GM12872 (cell line): ENCODE measurements at regions not wholly inside any gene's neighbourhood (a gene's known extent, or its start where the extent isn't known, plus 50 kb on each side); places are given as distances from the start of the nearest gene placed in this dataset.
A peak's percentile ranks its signal among the peaks of the same experiment; 100 is the strongest.

Experiments
- CTCF ChIP-seq: IDR thresholded peaks from 3 replicates; pipeline ENCODE4 v1.5.1; 2011; ENCODE audit warnings: low read depth, mild to moderate bottlenecking, low read length, moderate library complexity; ENCODE audit not compliant: insufficient read depth

GRCh38 chr14:34099635-34100034 lies 148.8 kb upstream of the EGLN3 start:
- no peak for TF ChIP-seq CTCF

DNA sequence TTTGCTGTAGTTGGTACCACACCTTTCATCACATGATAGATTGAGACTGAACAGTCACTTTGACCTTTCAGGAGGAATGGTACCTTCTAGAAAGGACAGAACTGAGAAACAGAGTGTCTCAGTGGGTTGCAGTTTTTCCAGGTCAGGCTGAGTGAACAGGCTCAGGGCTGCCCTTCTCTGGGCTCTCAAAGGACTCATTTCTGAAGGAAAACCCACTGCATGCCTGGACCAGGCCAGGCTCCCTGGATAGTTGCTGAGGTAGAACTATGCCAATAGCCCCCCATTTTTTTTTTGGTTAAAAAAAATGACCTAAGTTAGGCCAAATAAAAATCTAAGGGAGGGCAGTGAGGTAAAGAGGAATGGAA lies 148.1 kb upstream of the EGLN3 start:
- TF ChIP-seq CTCF: no peak

DNA sequence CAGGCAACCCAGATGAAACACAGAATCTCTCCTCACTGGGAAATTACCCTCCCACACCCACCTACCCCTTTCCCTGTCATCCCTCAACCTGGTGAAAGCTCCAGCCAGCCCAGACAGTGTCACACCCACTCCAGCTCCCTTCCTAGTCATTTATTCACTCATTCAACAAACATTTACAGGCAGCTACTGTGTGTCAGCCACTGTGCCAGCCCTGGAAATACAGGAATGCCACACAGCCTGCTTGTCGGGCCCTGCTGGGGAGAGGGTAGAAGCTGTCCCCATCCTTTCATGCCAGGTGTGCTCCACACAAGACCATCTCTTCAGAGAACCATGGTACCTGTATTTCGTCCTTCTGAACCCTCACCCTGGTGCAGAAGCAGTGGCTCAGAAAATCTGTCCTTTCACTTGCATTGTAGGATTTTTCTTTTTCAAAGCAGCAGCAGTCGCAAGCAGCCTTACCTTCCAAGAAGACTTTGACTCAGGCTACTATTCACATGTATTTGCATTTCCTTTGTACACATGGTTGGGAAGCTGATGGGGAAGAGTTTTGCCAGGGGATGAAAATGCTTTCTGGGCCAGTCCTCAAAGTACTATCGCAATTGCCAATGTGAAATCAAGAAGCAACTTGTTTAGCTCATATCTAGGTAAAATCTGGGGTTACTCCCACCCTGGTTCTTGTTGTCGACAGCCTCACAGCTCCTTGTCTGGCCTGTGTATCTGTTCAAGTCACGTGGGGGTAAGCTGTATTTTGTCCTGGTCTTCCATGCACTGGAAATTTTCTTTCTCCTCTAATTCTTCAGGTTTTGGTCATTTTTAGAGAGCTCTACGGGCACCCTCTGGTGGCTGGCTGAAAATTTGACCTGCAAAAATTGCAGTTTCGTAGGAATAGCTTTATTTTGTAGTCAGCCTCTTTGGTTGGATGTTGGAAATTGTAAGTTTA lies 147.4 kb upstream of the EGLN3 start:
- TF ChIP-seq CTCF: peak; percentile 61

DNA sequence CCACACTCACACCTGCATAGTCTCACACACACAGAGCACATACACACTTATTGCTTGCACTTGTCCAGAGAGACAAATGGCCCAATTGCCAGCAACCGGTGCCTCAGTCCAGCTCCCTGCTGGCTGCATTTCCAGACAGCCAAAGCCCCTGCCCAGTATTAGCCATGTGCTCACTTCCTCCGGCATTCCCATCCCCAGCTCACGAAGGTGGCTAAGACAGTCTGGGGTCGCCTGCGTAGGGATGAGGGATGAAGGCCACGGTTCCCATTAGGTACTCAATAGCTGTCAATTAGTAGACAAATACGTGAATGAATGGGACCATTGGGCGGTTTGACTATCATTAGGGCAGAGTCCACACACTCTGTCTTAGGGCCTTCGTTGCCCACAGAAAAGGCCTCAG lies 146.8 kb upstream of the EGLN3 start:
- TF ChIP-seq CTCF: no peak

- no peak for TF ChIP-seq CTCF
These were observed 143.5 kb upstream of the EGLN3 start for GRCh38 chr14:34094384-34094783.

GRCh38 chr14:34093883-34094282 lies 143.0 kb upstream of the EGLN3 start:
- TF ChIP-seq CTCF: no peak

- no peak for TF ChIP-seq CTCF
These were observed 139.6 kb upstream of the EGLN3 start for GRCh38 chr14:34090451-34090850.
